Gastrocnemius medialis (tissue), 4 donors: ENCODE measurements at regions not wholly inside any gene's neighbourhood (a gene's known extent, or its start where the extent isn't known, plus 50 kb on each side); places are given as distances from the start of the nearest gene placed in this dataset.
A peak's percentile ranks its signal among the peaks of the same experiment; 100 is the strongest.

Source experiments
- ATAC-seq, 2 donors: fragments of 150-250 bp; one replicate each; pipeline ENCODE4 v1.9.1; 2016
- DNase-seq, 2 donors: peaks; one replicate each; pipeline ENCODE4 v3.0.0-alpha.2; 2019
- H3K27ac ChIP-seq, 4 donors: fragments of 200-600 bp; sonication (generic); 1 replicate in 1 of 4; 2 replicates in 3 of 4; pipeline ENCODE4 v1.5.1; 2016 to 2018; ENCODE audit warnings: mild to moderate bottlenecking in 2 of 4, moderate library complexity in 1 of 4
- H3K27me3 ChIP-seq, 3 donors: fragments of 200-600 bp; sonication (generic) in 2 of 3; 1 replicate in 1 of 3; 2 replicates in 2 of 3; pipeline versions ENCODE4 v1.5.1 to v1.6.0; 2016 to 2019; ENCODE audit warnings: mild to moderate bottlenecking in 1 of 3, moderate library complexity in 1 of 3
- H3K36me3 ChIP-seq, 2 donors: fragments of 200-600 bp; sonication (generic) in 1 of 2; one replicate each; pipeline ENCODE4 v1.5.1; 2017 to 2018
- H3K4me1 ChIP-seq, 2 donors: fragments of 200-600 bp; sonication (generic) in 1 of 2; one replicate each; pipeline ENCODE4 v1.5.1; 2016 to 2017; ENCODE audit warnings: mild to moderate bottlenecking in 2 of 2
- H3K4me3 ChIP-seq, 4 donors: fragments of 200-600 bp; sonication (generic) in 3 of 4; 1 replicate in 1 of 4; 2 replicates in 3 of 4; pipeline ENCODE4 v1.5.1; 2016 to 2019; ENCODE audit warnings: mild to moderate bottlenecking in 2 of 4
- H3K9me3 ChIP-seq, 3 donors: fragments of 200-600 bp; sonication (generic) in 2 of 3; 1 replicate in 1 of 3; 2 replicates in 2 of 3; pipeline ENCODE4 v1.5.1; 2016 to 2019
- POLR2A ChIP-seq, 2 donors: fragments of 450-650 bp; IDR thresholded peaks; one replicate each; pipeline ENCODE4 v1.6.1; 2017; ENCODE audit warnings: antibody characterized with exemption in 2 of 2, mild to moderate bottlenecking in 2 of 2, moderate library complexity in 2 of 2
- in situ Hi-C, 4 donors: fragments of 200-750 bp; cut with MboI; loops; one replicate each; pipeline versions ENCODE4 v1.15.0 to v1.8.0; 2017; ENCODE audit warnings: low sequenced_read_pairs in 4 of 4
- intact Hi-C: fragments of 100-400 bp; cut with DNase I; formaldehyde crosslinking; loops from one replicate; pipeline ENCODE4 v1.15.1; 2023; ENCODE audit warnings: low total_unique reads
- TF ChIP-seq, protein P1 (sequence below), 5 experiments: fragments of 450-650 bp in 3 of 5; fragments of 200-600 bp in 2 of 5; sonication (generic) in 2 of 5; IDR thresholded peaks in 4 of 5; conservative IDR thresholded peaks in 1 of 5; 1 replicate in 4 of 5; 2 replicates in 1 of 5; pipeline ENCODE4 v1.5.1; 2016 to 2019; ENCODE audit warnings: antibody characterized with exemption in 5 of 5, mild to moderate bottlenecking in 3 of 5, moderate library complexity in 3 of 5

DNA sequence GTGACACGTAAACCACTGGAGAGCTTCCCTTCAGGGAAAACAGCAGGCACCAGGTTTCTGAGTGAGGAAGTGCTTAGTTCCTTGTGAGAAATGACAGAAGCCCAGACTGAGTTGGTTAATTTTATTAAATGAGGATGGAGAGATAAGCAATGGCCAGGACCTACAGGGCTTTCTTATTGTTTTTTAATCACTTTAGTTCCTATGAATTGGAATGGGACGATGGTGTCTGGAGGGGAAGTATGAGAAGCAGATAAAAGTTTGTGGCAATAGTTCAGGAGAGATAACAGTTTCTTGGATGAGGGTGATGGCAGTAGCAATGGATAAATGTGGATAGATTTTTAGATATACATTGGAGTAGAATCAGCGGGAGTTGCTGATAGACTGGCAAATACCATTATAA is 86.5 kb upstream of the PTPRR start:
- in situ Hi-C loops (no loop called here), intact Hi-C loops (no loop called here)
- Histone ChIP-seq H3K9me3 (no peaks in the 10 kb centered on the region), H3K4me3 (no peak overlapping the region), H3K36me3 (no peaks in the 10 kb centered on the region), H3K27me3 (no peaks in the 10 kb centered on the region), H3K27ac (no peak overlapping the region), H3K4me1 (no peaks in the 10 kb centered on the region)
- ATAC-seq (no peak), DNase-seq (no peak)
- TF ChIP-seq, protein P1, sequence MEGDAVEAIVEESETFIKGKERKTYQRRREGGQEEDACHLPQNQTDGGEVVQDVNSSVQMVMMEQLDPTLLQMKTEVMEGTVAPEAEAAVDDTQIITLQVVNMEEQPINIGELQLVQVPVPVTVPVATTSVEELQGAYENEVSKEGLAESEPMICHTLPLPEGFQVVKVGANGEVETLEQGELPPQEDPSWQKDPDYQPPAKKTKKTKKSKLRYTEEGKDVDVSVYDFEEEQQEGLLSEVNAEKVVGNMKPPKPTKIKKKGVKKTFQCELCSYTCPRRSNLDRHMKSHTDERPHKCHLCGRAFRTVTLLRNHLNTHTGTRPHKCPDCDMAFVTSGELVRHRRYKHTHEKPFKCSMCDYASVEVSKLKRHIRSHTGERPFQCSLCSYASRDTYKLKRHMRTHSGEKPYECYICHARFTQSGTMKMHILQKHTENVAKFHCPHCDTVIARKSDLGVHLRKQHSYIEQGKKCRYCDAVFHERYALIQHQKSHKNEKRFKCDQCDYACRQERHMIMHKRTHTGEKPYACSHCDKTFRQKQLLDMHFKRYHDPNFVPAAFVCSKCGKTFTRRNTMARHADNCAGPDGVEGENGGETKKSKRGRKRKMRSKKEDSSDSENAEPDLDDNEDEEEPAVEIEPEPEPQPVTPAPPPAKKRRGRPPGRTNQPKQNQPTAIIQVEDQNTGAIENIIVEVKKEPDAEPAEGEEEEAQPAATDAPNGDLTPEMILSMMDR (IDR thresholded peaks at IDR 0.05 in 4 of 5, conservative IDR thresholded peaks at IDR 0.05 in 1 of 5) = no peak
- TF ChIP-seq POLR2A (IDR thresholded peaks at IDR 0.05) = no peak

DNA sequence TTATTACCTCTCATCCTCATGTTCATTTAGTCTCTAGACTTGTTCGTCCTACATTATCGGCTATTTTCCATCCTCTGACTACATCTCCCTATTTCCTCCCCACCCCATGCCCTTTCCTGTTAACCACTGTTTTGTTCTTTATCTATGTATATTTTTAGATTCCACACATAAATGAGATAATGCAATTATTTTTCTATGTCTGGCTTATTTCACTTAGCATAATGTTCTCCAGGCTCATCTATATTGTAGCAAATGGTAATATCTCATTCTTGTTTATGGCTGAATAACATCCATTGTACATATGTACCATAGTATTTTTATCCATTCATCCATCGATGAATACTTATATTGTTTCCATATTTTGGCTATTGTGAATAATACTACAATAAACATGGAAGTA is 84.6 kb upstream of the PTPRR start:
- TF ChIP-seq POLR2A (IDR thresholded peaks at IDR 0.05) = no peak
- TF ChIP-seq, protein P1 (IDR thresholded peaks at IDR 0.05 in 4 of 5, conservative IDR thresholded peaks at IDR 0.05 in 1 of 5) = no peak
- H3K36me3 ChIP-seq = no peaks in the 10 kb centered on the region
- H3K4me3 ChIP-seq = no peak overlapping the region
- in situ Hi-C loops = no loop called here
- H3K4me1 ChIP-seq = no peaks in the 10 kb centered on the region
- no peak overlapping the region for H3K27ac ChIP-seq
- no peaks in the 10 kb centered on the region for H3K27me3 ChIP-seq
- no peak for ATAC-seq
- no peak for DNase-seq
- intact Hi-C loops = no loop called here
- no peaks in the 10 kb centered on the region for H3K9me3 ChIP-seq

- no peaks in the 10 kb centered on the region for H3K4me1 ChIP-seq
Measured at GRCh38 chr12:71004578-71004977, 84.0 kb upstream of the PTPRR start.

DNA sequence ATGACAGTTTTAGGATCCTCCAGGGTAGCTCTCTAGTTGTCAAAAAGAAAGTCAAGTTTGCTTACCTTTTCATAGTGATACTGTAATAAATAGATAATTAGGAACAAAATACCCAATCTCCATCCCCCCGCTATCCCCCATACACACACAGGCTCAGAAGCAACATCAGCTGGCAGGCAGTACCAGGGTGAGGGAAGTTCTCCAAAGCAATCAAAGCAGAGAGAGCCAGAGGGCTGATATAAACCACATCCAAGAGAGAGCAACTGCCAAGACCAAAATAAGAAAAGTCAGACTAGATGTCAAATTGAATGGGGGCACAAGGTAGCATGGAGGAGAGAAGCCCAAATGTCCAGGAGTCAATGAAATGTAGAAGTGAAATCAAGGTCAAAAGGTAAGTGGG is 80.2 kb upstream of the PTPRR start:
- Histone ChIP-seq H3K4me3 (no peak overlapping the region), H3K36me3 (no peaks in the 10 kb centered on the region), H3K9me3 (no peaks in the 10 kb centered on the region), H3K27me3 (no peaks in the 10 kb centered on the region), H3K4me1 (no peaks in the 10 kb centered on the region), H3K27ac (peak overlapping the region in 1 of 4 donors; percentile 21)
- DNase-seq (no peak), ATAC-seq (no peak)
- intact Hi-C loops (no loop called here), in situ Hi-C loops (no loop called here)
- TF ChIP-seq, protein P1 (IDR thresholded peaks at IDR 0.05 in 4 of 5, conservative IDR thresholded peaks at IDR 0.05 in 1 of 5) = no peak
- no peak for TF ChIP-seq POLR2A (IDR thresholded peaks at IDR 0.05)

More at GRCh38 chr12:71004578-71004977, 84.0 kb upstream of the PTPRR start:
- TF ChIP-seq, protein P1 (IDR thresholded peaks at IDR 0.05 in 4 of 5, conservative IDR thresholded peaks at IDR 0.05 in 1 of 5) = no peak
- TF ChIP-seq POLR2A (IDR thresholded peaks at IDR 0.05) = no peak
- no peak overlapping the region for H3K27ac ChIP-seq
- ATAC-seq = no peak
- no peak overlapping the region for H3K4me3 ChIP-seq
- intact Hi-C loops = no loop called here
- no peaks in the 10 kb centered on the region for H3K36me3 ChIP-seq
- no peaks in the 10 kb centered on the region for H3K9me3 ChIP-seq
- in situ Hi-C loops = no loop called here
- DNase-seq = no peak
- H3K27me3 ChIP-seq = no peaks in the 10 kb centered on the region

DNA sequence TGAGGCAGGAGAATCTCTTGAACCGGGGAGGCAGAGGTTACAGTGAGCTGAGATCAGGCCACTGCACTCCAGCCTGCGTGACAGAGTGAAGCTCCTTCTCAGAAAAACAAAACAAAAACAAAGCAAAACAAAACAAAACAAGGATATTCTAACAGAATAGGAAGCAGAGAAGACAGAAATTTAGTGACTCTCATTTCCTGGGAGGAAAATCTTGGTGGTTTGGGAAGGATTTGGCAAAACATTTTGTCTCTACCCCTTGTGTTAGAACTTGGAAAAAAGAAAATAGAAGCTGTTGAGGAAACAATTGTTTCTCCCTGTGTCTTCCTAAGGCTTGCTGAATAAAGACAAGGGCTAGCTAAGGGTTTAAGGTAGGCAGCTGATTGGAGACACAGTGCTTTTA is 79.7 kb upstream of the PTPRR start:
- Histone ChIP-seq H3K4me1 (no peaks in the 10 kb centered on the region), H3K9me3 (no peaks in the 10 kb centered on the region), H3K36me3 (no peaks in the 10 kb centered on the region), H3K4me3 (no peak overlapping the region), H3K27me3 (no peaks in the 10 kb centered on the region), H3K27ac (peak overlapping the region in 1 of 4 donors; percentile 21)
- ATAC-seq (peak in 1 of 2 donors; percentile 42), DNase-seq (no peak)
- TF ChIP-seq, protein P1 (IDR thresholded peaks at IDR 0.05 in 4 of 5, conservative IDR thresholded peaks at IDR 0.05 in 1 of 5) = no peak
- no peak for TF ChIP-seq POLR2A (IDR thresholded peaks at IDR 0.05)
- in situ Hi-C loops = no loop called here
- intact Hi-C loops = no loop called here
